Forelimb muscle (tissue), 1 donor: ENCODE measurements at regions not wholly inside any gene's neighbourhood (a gene's known extent, or its start where the extent isn't known, plus 50 kb on each side); places are given as distances from the start of the nearest gene placed in this dataset.

ENCODE experiments used
- DNase-seq: peaks from one replicate; pipeline ENCODE4 v3.0.0-alpha.2; 2013; ENCODE audit warnings: low read depth

- DNase-seq, result no peak
Measured at GRCh38 chr17:77321649-77322513, 181.1 kb downstream of the SEC14L1 start.

- no peak for DNase-seq
Measured at GRCh38 chr17:77322514-77323412, 182.0 kb downstream of the SEC14L1 start.

GRCh38 chr17:77323413-77324171 is 182.8 kb downstream of the SEC14L1 start:
- no peak for DNase-seq

- DNase-seq, result no peak
Measured at GRCh38 chr17:77324227-77324626, 183.5 kb downstream of the SEC14L1 start.

- no peak for DNase-seq
Measured at GRCh38 chr17:77325577-77326075, 184.9 kb downstream of the SEC14L1 start.

GRCh38 chr17:77326076-77326591 is 185.4 kb downstream of the SEC14L1 start:
- no peak for DNase-seq

- DNase-seq, result no peak
Measured at GRCh38 chr17:77326636-77327035, 185.9 kb downstream of the SEC14L1 start.

- no peak for DNase-seq
Measured at GRCh38 chr17:77327181-77327565, 186.4 kb downstream of the SEC14L1 start.

- no peak for DNase-seq
Measured at GRCh38 chr17:77327566-77328464, 187.0 kb downstream of the SEC14L1 start.

- DNase-seq, result no peak
Measured at GRCh38 chr17:77328823-77329740, 188.3 kb downstream of the SEC14L1 start.

- no peak for DNase-seq
Measured at GRCh38 chr17:77329741-77330531, 189.2 kb downstream of the SEC14L1 start.

- DNase-seq, result no peak
Measured at GRCh38 chr17:77330602-77331081, 189.9 kb downstream of the SEC14L1 start.

- DNase-seq, result no peak
Measured at GRCh38 chr17:77331301-77331864, 190.6 kb downstream of the SEC14L1 start.

GRCh38 chr17:77332034-77332971 is 191.5 kb downstream of the SEC14L1 start:
- no peak for DNase-seq

- no peak for DNase-seq
Measured at GRCh38 chr17:77332981-77333685, 192.4 kb downstream of the SEC14L1 start.

GRCh38 chr17:77337150-77337549 is 196.4 kb downstream of the SEC14L1 start:
- no peak for DNase-seq
